K562 (cell line): ENCODE measurements at regions not wholly inside any gene's neighbourhood (a gene's known extent, or its start where the extent isn't known, plus 50 kb on each side); places are given as distances from the start of the nearest gene placed in this dataset.

Experiments used
- ATAC-seq: fragments of 200-7000 bp; cut with Tn5 transposase; 3 replicates; pipeline ENCODE4 v1.9.1; 2020; ENCODE audit warnings: moderate library complexity
- BruUV-seq: library from RNA; stranded (reverse); fragments of 400-500 nt; replicated peaks from 2 replicates; lab custom pipeline; 2021; lab: Mats Ljungman, UMichigan
- CTCF ChIA-PET: fragments of 300-600 bp; formaldehyde crosslinking; extraction: SDS; loops from one replicate; lab custom pipeline; 2021; ENCODE audit warnings: low intra/inter-chr PET ratio; lab: Yijun Ruan, JAX
- POLR2A ChIA-PET: fragments of 300-600, 350-650 bp; sonication (Branson Sonifier 250); formaldehyde crosslinking; extraction: SDS; loops from one replicate; lab custom pipeline; 2021; ENCODE audit warnings: antibody characterized with exemption, inconsistent platforms; lab: Yijun Ruan, JAX
- DNase-seq, 4 experiments: peaks; one replicate each; pipeline versions ENCODE4 v3.0.0 to v3.0.0-alpha.2; 2011 to 2018; ENCODE audit warnings: low spot score in 3 of 4, mixed read lengths in 3 of 4; ENCODE audit errors: extremely low read depth in 1 of 4
- FAIRE-seq: peaks from 2 replicates; lab custom pipeline; 2011; peaks lifted over from hg19 to GRCh38; lab: Jason Lieb, UNC
- H2AFZ ChIP-seq: 2 replicates; pipeline ENCODE4 v1.6.0; 2011; ENCODE audit warnings: low read depth, low read length, control low read depth, inconsistent platforms
- H3K27ac ChIP-seq: fragments of 200-600 bp; 3 replicates; pipeline ENCODE4 v1.8.0; 2011; ENCODE audit warnings: low read depth, mild to moderate bottlenecking, control low read depth, inconsistent platforms, low read length, moderate library complexity, mixed read lengths; ENCODE audit errors: extremely low read depth
- H3K27me3 ChIP-seq, 2 experiments: fragments of 300-600 bp in 1 of 2; 2 replicates in 1 of 2; 3 replicates in 1 of 2; pipeline versions ENCODE4 v1.6.0 to v1.8.0; 2011; ENCODE audit warnings: inconsistent platforms in 2 of 2, low read length in 2 of 2, mild to moderate bottlenecking in 1 of 2, mixed read lengths in 1 of 2, moderate library complexity in 1 of 2; ENCODE audit not compliant: control insufficient read depth in 2 of 2, insufficient read depth in 2 of 2
- H3K36me3 ChIP-seq: fragments of 300-600 bp; 3 replicates; pipeline ENCODE4 v1.8.0; 2011; ENCODE audit warnings: mild to moderate bottlenecking, low read length, inconsistent platforms; ENCODE audit not compliant: control insufficient read depth, insufficient read depth
- H3K4me1 ChIP-seq, 2 experiments: fragments of 200-600 bp in 1 of 2; replicated peaks in 1 of 2; 2 replicates in 1 of 2; 3 replicates in 1 of 2; pipeline versions ENCODE4 v1.5.1 to v1.8.0; 2011; ENCODE audit warnings: inconsistent platforms in 2 of 2, low read length in 2 of 2, mild to moderate bottlenecking in 1 of 2, mixed read lengths in 1 of 2, moderate library complexity in 1 of 2; ENCODE audit not compliant: control insufficient read depth in 2 of 2, insufficient read depth in 2 of 2
- H3K4me2 ChIP-seq: 2 replicates; pipeline ENCODE4 v1.6.1; 2011; ENCODE audit warnings: low read length, control low read depth, inconsistent platforms, mixed read lengths; ENCODE audit not compliant: insufficient read depth
- H3K4me3 ChIP-seq: fragments of 200-600 bp; sonication (generic), shearing (Covaris generic); 2 replicates; pipeline ENCODE4 v1.5.1; 2016; ENCODE audit warnings: control low read depth, inconsistent platforms
- H3K79me2 ChIP-seq: fragments of 200-600 bp; 3 replicates; pipeline ENCODE4 v1.8.0; 2011; ENCODE audit warnings: low read length, inconsistent platforms; ENCODE audit not compliant: control insufficient read depth, insufficient read depth
- H3K9ac ChIP-seq, 2 experiments: 2 replicates each; pipeline versions ENCODE4 v1.6.0 to v1.6.1; 2011; ENCODE audit warnings: low read depth in 2 of 2, low read length in 2 of 2, control low read depth in 1 of 2, inconsistent platforms in 1 of 2, mild to moderate bottlenecking in 1 of 2, mixed read lengths in 1 of 2; ENCODE audit not compliant: insufficient read depth in 1 of 2
- H3K9me1 ChIP-seq: one replicate; pipeline ENCODE4 v1.6.0; 2011; ENCODE audit warnings: inconsistent platforms, mild to moderate bottlenecking, low read length, moderate library complexity; ENCODE audit not compliant: control insufficient read depth, insufficient read depth
- H3K9me3 ChIP-seq: replicated peaks from 2 replicates; pipeline ENCODE4 v1.5.1; 2011; ENCODE audit warnings: low read depth, low read length, inconsistent platforms; ENCODE audit not compliant: control insufficient read depth, insufficient read depth
- H4K20me1 ChIP-seq: replicated peaks from 2 replicates; pipeline ENCODE4 v1.6.1; 2011; ENCODE audit warnings: low read length, inconsistent platforms, mixed read lengths; ENCODE audit not compliant: control insufficient read depth, insufficient read depth
- GTF2A2 ChIP-seq: IDR thresholded peaks from 2 replicates; pipeline ENCODE4 v1.6.1; 2016; ENCODE audit warnings: mild to moderate bottlenecking, missing genetic modification characterization, missing compliant biosample characterization
- HIVEP1 ChIP-seq: fragments of 250-450 bp; sonication (Bioruptor Pico); IDR thresholded peaks from 2 replicates; pipeline ENCODE4 v1.4.0; 2020; ENCODE audit warnings: mild to moderate bottlenecking
- IFI16 ChIP-seq: fragments of 250-450 bp; sonication (Bioruptor Pico); IDR thresholded peaks from 2 replicates; pipeline ENCODE4 v2.1.2; 2022; ENCODE audit warnings: mild to moderate bottlenecking, inconsistent platforms
- NFE2 ChIP-seq: IDR thresholded peaks from 2 replicates; pipeline ENCODE4 v1.6.1; 2014; ENCODE audit warnings: antibody characterized with exemption, low read depth
- PRMT5 ChIP-seq: sonication (generic); formaldehyde crosslinking; IDR thresholded peaks from 2 replicates; pipeline ENCODE4 v1.5.0; 2020; ENCODE audit warnings: missing genetic modification reagents
- PRPF4 ChIP-seq: fragments of 200-400 bp; formaldehyde crosslinking; IDR thresholded peaks from one replicate; pipeline ENCODE4 v1.6.1; 2017; ENCODE audit warnings: low read length, low read depth, mild to moderate bottlenecking; ENCODE audit not compliant: insufficient read depth, poor library complexity, severe bottlenecking
- TAF7 ChIP-seq: fragments of 450-650 bp; IDR thresholded peaks from 2 replicates; pipeline ENCODE4 v1.6.1; 2016; ENCODE audit warnings: missing genetic modification characterization, missing compliant biosample characterization
- ZFPM2 ChIP-seq: fragments of 250-450 bp; sonication (Bioruptor Pico); IDR thresholded peaks from 2 replicates; pipeline ENCODE4 v1.5.1; 2022; ENCODE audit warnings: mild to moderate bottlenecking
- ZNF277 ChIP-seq: fragments of 250-450 bp; sonication (Bioruptor Pico); IDR thresholded peaks from 2 replicates; pipeline ENCODE4 v1.8.0; 2022; ENCODE audit warnings: inconsistent platforms, mild to moderate bottlenecking, moderate library complexity, borderline replicate concordance
- ZNF311 ChIP-seq: fragments of 250-450 bp; sonication (Bioruptor Pico); IDR thresholded peaks from 2 replicates; pipeline ENCODE4 v1.4.0; 2020; ENCODE audit warnings: mild to moderate bottlenecking, moderate library complexity
- ZNF586 ChIP-seq: fragments of 450-650 bp; formaldehyde crosslinking; conservative IDR thresholded peaks from 2 replicates; pipeline ENCODE4 v1.4.0; 2020; ENCODE audit warnings: mild to moderate bottlenecking, moderate library complexity
- ZNF76 ChIP-seq: fragments of 250-450 bp; sonication (Bioruptor Pico); IDR thresholded peaks from 2 replicates; pipeline ENCODE4 v1.4.0; 2020; ENCODE audit warnings: mild to moderate bottlenecking, moderate library complexity, borderline replicate concordance
- ZNF780A ChIP-seq: fragments of 250-450 bp; sonication (Bioruptor Pico); IDR thresholded peaks from 2 replicates; pipeline ENCODE4 v1.5.0; 2021; ENCODE audit warnings: mild to moderate bottlenecking
- WGBS: fragments of 100-300 bp; shearing (Covaris generic); methylation state at CpG from one replicate; pipeline ENCODE4 v1.1.6; 2016; ENCODE audit warnings: low coverage, mixed read lengths; ENCODE audit not compliant: insufficient coverage; ENCODE audit errors: missing lambda C conversion rate; 5-methylcytosine and 5-hydroxymethylcytosine counted together
- in situ Hi-C: fragments of 300-500 bp; cut with MboI; formaldehyde crosslinking; loops from 4 replicates; pipeline ENCODE4 v1.15.0; 2018; ENCODE audit warnings: inconsistent platforms, mixed read lengths
- intact Hi-C: fragments of 100-400 bp; cut with micrococcal nuclease; formaldehyde crosslinking; loops from 2 replicates; pipeline ENCODE4 v1.14.2; 2022
- TF ChIP-seq, protein P1 (sequence below): fragments of 450-650 bp; formaldehyde crosslinking; IDR thresholded peaks from 2 replicates; pipeline ENCODE4 v1.4.0; 2020; ENCODE audit warnings: mild to moderate bottlenecking, mixed read lengths

DNA sequence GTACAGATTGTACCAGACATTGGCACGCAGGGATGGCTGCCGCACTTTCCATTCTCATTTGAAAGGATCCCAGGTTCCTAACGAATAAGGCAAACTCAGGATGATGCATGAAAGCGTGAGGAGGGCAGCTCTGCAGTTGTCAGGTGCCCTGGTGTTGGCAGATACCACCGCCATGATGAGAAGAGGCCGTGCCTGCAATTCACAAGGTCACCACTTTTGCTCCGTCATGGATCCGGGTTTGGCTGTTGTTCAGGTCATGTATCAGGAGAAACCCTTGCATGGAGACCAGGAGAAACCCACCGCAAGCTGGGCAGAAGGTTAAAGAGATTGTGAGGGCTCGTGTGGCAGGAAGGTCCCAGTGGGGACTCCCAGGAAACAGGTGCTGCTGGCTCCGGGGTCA lies 233.2 kb downstream of the KLF6 start:
- peaks cover 0 to 10% of the 10 kb centered on the region in 2 experiments; a peak in 2 of 5 replicates for H3K27me3 ChIP-seq
- in situ Hi-C loops: no loop called here
- 37% methylated on average over 11 of the region's 11 CpGs for WGBS
- H2AFZ ChIP-seq: no peak overlapping the region
- ATAC-seq: peak; percentile 65
- 0 out of 2 replicates have a peak, but pooled peaks cover 1% of the 10 kb centered on the region for H3K9me3 ChIP-seq
- BruUV-seq: no TSS peak
- H3K36me3 ChIP-seq: no peaks in the 10 kb centered on the region
- intact Hi-C loops: no loop called here
- ChIA-PET CTCF (no interaction called here), POLR2A (no interaction called here)
- no peaks in the 10 kb centered on the region for H3K9me1 ChIP-seq
- no peak overlapping the region for H3K4me2 ChIP-seq
- H3K4me3 ChIP-seq: no peak overlapping the region
- no peak overlapping the region for H3K9ac ChIP-seq
- no peak overlapping the region for H3K27ac ChIP-seq
- H4K20me1 ChIP-seq: 0 out of 2 replicates have a peak, but pooled peaks cover 7% of the 10 kb centered on the region
- peak in 1 of 4 experiments; percentile 14 for DNase-seq
- FAIRE-seq: no peak
- H3K4me1 ChIP-seq: peaks cover 3% of the 10 kb centered on the region in 2 experiments; a peak in 2 of 5 replicates
- H3K79me2 ChIP-seq: no peaks in the 10 kb centered on the region
- TF ChIP-seq PRPF4: no peak
- TF ChIP-seq IFI16 (CRISPR knock-in tag): no peak
- 0 out of 2 replicates have a peak, but pooled peaks have one; percentile 3 for TF ChIP-seq NFE2
- no peak for TF ChIP-seq ZFPM2 (CRISPR knock-in tag)
- TF ChIP-seq PRMT5 (CRISPR knock-in tag): no peak
- no peak for TF ChIP-seq ZNF311 (CRISPR knock-in tag)

GRCh38 chr10:3549118-3549517 lies 235.9 kb downstream of the KLF6 start:
- Histone ChIP-seq H2AFZ (no peak overlapping the region), H3K4me2 (no peak overlapping the region), H3K9ac (no peak overlapping the region), H3K9me1 (no peaks in the 10 kb centered on the region), H3K79me2 (no peaks in the 10 kb centered on the region), H4K20me1 (0 out of 2 replicates have a peak, but pooled peaks cover 7% of the 10 kb centered on the region), H3K4me1 (peaks cover 3% of the 10 kb centered on the region in 2 experiments; a peak in 2 of 5 replicates), H3K27me3 (peaks cover 0 to 5% of the 10 kb centered on the region in 2 experiments; a peak in 2 of 5 replicates), H3K36me3 (no peaks in the 10 kb centered on the region), H3K27ac (no peak overlapping the region), H3K4me3 (no peak overlapping the region), H3K9me3 (0 out of 2 replicates have a peak, but pooled peaks cover 1% of the 10 kb centered on the region)
- BruUV-seq: no TSS peak
- 6% methylated on average over 4 of the region's 4 CpGs for WGBS
- POLR2A ChIA-PET: interaction anchor here (1.0 kb wide), 1 partner anchor 14 kb away, joined by 3 read pairs; no protein-coding TSS in a partner anchor
- DNase-seq (no peak), FAIRE-seq (no peak), ATAC-seq (no peak)
- CTCF ChIA-PET: no interaction called here
- in situ Hi-C loops (no loop called here), intact Hi-C loops (no loop called here)
- TF ChIP-seq ZNF277 (CRISPR knock-in tag): no peak
- TF ChIP-seq HIVEP1: no peak
- TF ChIP-seq GTF2A2: no peak
- no peak for TF ChIP-seq TAF7
- TF ChIP-seq ZNF586 (CRISPR knock-in tag): no peak
- TF ChIP-seq ZNF780A (CRISPR knock-in tag): no peak
- TF ChIP-seq, protein P1, sequence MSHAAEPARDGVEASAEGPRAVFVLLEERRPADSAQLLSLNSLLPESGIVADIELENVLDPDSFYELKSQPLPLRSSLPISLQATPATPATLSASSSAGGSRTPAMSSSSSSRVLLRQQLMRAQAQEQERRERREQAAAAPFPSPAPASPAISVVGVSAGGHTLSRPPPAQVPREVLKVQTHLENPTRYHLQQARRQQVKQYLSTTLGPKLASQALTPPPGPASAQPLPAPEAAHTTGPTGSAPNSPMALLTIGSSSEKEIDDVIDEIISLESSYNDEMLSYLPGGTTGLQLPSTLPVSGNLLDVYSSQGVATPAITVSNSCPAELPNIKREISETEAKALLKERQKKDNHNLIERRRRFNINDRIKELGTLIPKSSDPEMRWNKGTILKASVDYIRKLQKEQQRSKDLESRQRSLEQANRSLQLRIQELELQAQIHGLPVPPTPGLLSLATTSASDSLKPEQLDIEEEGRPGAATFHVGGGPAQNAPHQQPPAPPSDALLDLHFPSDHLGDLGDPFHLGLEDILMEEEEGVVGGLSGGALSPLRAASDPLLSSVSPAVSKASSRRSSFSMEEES: no peak
- no peak for TF ChIP-seq ZNF76 (CRISPR knock-in tag)
